ENCODE measurements at regions not wholly inside any gene's neighbourhood (a gene's known extent, or its start where the extent isn't known, plus 50 kb on each side); places are given as distances from the start of the nearest gene placed in this dataset.

- H3K27me3 ChIP-seq: no peaks in the 10 kb centered on the region
- no peak overlapping the region for H3K4me3 ChIP-seq
- H3K4me1 ChIP-seq: no peaks in the 10 kb centered on the region
- TF ChIP-seq POLR2A (IDR thresholded peaks at IDR 0.05): no peak
- TF ChIP-seq, protein P1, sequence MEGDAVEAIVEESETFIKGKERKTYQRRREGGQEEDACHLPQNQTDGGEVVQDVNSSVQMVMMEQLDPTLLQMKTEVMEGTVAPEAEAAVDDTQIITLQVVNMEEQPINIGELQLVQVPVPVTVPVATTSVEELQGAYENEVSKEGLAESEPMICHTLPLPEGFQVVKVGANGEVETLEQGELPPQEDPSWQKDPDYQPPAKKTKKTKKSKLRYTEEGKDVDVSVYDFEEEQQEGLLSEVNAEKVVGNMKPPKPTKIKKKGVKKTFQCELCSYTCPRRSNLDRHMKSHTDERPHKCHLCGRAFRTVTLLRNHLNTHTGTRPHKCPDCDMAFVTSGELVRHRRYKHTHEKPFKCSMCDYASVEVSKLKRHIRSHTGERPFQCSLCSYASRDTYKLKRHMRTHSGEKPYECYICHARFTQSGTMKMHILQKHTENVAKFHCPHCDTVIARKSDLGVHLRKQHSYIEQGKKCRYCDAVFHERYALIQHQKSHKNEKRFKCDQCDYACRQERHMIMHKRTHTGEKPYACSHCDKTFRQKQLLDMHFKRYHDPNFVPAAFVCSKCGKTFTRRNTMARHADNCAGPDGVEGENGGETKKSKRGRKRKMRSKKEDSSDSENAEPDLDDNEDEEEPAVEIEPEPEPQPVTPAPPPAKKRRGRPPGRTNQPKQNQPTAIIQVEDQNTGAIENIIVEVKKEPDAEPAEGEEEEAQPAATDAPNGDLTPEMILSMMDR (IDR thresholded peaks at IDR 0.05): no peak
- H3K36me3 ChIP-seq: no peaks in the 10 kb centered on the region
- H3K27ac ChIP-seq: no peak overlapping the region
- no peak for DNase-seq
- H3K9me3 ChIP-seq: no peaks in the 10 kb centered on the region
Measured at GRCh38 chr11:92409355-92409754, 184.7 kb downstream of the FAT3 start.

- H3K36me3 ChIP-seq: no peaks in the 10 kb centered on the region
- TF ChIP-seq POLR2A (IDR thresholded peaks at IDR 0.05): no peak
- TF ChIP-seq, protein P1 (IDR thresholded peaks at IDR 0.05): no peak
- no peak overlapping the region for H3K4me3 ChIP-seq
- no peak for DNase-seq
- no peak overlapping the region for H3K27ac ChIP-seq
- H3K27me3 ChIP-seq: no peaks in the 10 kb centered on the region
- no peaks in the 10 kb centered on the region for H3K4me1 ChIP-seq
- no peaks in the 10 kb centered on the region for H3K9me3 ChIP-seq
Measured at GRCh38 chr11:92409956-92410355, 185.3 kb downstream of the FAT3 start.

DNA sequence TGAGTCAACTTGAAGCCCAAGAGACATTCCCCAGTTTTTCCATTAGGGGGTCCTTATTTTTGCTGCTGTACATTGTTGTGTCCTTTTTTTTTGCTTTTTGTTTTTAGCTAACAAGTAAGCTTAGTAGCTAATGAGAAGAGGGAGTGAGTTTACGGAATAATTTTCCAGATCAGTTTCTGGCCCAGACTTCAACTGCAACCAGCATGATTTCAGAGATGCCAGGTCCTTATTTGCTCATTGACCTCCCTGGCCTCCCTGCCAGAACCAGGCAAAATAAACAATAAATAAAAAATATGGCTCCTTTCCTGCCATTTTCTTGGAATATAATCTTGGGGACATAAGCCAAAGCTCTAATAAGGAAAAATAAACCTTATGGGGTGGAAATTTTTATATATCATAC is 185.9 kb downstream of the FAT3 start:
- H3K9me3 ChIP-seq: no peaks in the 10 kb centered on the region
- H3K4me3 ChIP-seq: no peak overlapping the region
- no peak overlapping the region for H3K27ac ChIP-seq
- H3K4me1 ChIP-seq: no peaks in the 10 kb centered on the region
- DNase-seq: no peak
- TF ChIP-seq, protein P1 (IDR thresholded peaks at IDR 0.05): no peak
- no peak for TF ChIP-seq POLR2A (IDR thresholded peaks at IDR 0.05)
- H3K36me3 ChIP-seq: no peaks in the 10 kb centered on the region
- no peaks in the 10 kb centered on the region for H3K27me3 ChIP-seq

- H3K27me3 ChIP-seq: no peaks in the 10 kb centered on the region
- no peak overlapping the region for H3K4me3 ChIP-seq
- H3K27ac ChIP-seq: no peak overlapping the region
- DNase-seq: no peak
- no peaks in the 10 kb centered on the region for H3K36me3 ChIP-seq
- TF ChIP-seq, protein P1 (IDR thresholded peaks at IDR 0.05): no peak
- TF ChIP-seq POLR2A (IDR thresholded peaks at IDR 0.05): no peak
- no peaks in the 10 kb centered on the region for H3K9me3 ChIP-seq
- H3K4me1 ChIP-seq: no peaks in the 10 kb centered on the region
Measured at GRCh38 chr11:92411431-92411830, 186.8 kb downstream of the FAT3 start.

- Histone ChIP-seq H3K4me1 (no peaks in the 10 kb centered on the region), H3K36me3 (no peaks in the 10 kb centered on the region), H3K9me3 (no peaks in the 10 kb centered on the region), H3K27ac (no peak overlapping the region), H3K4me3 (no peak overlapping the region), H3K27me3 (no peaks in the 10 kb centered on the region)
- TF ChIP-seq POLR2A (IDR thresholded peaks at IDR 0.05): no peak
- TF ChIP-seq, protein P1 (IDR thresholded peaks at IDR 0.05): no peak
- DNase-seq: no peak
Measured at GRCh38 chr11:92413757-92414513, 189.3 kb downstream of the FAT3 start.

All from Peyer's patch (tissue), 4 donors.